GM19328 (cell line): ENCODE measurements at regions not wholly inside any gene's neighbourhood (a gene's known extent, or its start where the extent isn't known, plus 50 kb on each side); places are given as distances from the start of the nearest gene placed in this dataset.
"Not testable (repeated sequence)": the region's sequence is repeated elsewhere in the genome, so short reads cannot be mapped to it uniquely, and the experiment has no call there.

Experiments used
- ATAC-seq: cut with Tn5 transposase; IDR thresholded peaks from one replicate; pipeline ENCODE4 v1.9.1; 2021; ENCODE audit warnings: mild to moderate bottlenecking, moderate library complexity; ENCODE audit not compliant: unreplicated experiment

DNA sequence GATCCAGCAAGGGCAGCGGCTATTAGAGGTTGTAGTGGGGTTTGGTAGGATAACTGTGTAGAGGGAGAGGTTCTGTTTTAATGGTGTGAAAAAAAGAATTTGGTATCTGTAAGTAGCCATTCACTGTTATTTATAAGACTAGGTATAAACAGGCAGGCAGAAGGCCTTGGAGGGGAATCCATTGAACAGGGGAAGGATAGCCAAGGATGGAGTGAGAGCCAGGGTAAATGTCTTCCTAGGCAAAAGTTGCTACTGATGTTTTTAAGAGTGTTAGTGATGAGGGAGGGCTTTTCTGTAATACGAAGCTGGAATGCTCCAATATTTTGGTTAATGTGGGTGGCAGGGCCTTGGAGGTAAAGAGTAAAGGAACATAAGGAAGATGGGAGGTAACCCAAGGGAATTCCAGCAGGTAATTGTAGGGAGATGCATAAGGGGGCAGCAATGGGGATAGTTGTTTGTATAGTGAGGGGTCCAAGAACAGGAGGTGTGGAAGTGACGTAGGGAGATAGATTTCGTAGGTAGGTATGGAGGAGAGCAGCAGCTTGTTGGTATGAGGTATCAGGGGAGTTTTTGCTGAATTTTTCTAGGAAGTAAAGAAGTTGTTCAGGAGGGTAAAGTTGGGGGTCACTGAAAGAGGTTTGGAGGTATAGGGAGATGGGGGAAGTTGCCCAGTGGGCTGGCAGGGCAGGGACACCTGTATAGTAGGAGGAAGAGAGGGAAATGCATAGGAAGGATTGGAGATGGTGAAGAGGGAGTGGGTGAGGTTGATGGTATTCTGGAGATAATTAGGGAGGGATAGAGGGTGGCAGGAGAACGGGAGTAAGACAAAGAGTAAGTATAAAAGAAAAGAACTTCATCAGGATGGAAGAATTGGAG is 752.4 kb upstream of the ADGRB3 start:
- ATAC-seq: no peak

DNA sequence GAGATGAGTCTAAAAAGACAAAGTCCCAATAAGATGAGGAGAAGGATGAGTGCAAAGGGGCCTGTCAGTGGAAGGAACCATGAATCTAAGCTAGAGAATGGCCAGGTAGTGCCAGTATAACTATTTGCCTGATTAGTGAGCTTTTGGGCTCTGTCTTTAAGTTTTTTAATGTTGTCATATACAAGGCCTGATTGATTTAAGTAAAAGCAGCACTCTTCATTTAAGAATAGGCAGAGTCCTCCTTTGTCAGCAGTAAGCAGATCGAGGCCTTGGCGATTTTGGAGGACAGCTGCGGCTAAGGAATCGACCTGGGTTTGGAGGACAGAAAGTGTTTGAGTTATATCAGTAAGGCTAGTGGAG is 753.4 kb upstream of the ADGRB3 start:
- no peak for ATAC-seq

DNA sequence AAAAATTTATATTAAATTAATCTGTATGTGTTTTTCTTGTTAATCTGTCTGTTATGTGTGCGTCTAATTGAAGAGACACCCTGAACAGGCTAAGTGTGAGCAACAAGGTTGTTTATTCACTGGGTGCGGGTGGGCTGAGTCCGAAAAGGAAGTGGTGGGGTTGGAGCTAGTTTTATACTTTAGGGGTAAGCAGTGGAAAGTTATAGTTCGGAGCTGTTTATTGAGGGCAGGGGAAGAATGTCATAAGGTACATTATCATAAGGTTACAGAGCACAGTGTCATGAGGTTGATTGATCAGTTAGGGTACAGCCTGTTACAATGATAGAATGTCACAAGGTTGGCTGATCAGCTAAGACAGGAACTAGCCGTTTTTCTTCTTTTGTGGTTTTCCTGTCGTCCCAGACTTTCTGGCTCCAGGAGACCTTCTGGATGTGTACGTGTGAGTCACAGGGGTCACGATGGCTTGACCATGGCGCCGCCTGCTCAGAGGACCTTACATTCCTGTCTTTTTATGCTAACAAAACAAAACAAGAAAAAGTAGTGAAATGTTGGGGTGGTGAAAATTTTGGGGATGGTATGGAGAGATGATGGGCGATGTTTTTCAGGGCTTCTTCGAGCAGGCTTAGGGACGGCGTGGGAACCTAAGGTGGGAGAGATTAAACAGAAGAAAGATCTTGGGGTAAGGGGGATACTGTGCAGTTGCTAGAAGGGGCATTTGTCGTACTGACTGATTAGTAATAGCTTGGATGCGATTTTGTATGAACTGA is 754.0 kb upstream of the ADGRB3 start:
- no peak for ATAC-seq

DNA sequence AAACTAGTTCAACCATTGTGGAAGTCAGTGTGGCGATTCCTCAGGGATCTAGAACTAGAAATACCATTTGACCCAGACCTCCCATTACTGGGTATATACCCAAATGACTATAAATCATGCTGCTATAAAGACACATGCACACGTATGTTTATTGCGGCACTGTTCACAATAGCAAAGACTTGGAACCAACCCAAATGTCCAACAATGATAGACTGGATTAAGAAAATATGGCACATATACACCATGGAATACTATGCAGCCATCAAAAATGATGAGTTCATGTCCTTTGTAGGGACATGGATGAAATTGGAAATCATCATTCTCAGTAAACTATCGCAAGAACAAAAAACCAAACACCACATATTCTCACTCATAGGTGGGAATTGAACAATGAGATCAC is 754.7 kb upstream of the ADGRB3 start:
- not testable (repeated sequence) for ATAC-seq

DNA sequence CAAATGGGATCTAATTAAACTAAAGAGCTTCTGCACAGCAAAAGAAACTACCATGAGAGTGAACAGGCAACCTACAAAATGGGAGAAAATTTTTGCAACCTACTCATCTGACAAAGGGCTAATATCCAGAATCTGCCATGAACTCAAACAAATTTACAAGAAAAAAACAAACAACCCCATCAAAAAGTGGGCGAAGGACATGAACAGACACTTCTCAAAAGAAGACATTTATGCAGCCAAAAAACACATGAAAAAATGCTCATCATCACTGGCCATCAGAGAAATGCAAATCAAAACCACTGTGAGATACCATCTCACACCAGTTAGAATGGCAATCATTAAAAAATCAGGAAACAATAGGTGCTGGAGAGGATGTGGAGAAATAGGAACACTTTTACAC is 755.2 kb upstream of the ADGRB3 start:
- not testable (repeated sequence) for ATAC-seq

DNA sequence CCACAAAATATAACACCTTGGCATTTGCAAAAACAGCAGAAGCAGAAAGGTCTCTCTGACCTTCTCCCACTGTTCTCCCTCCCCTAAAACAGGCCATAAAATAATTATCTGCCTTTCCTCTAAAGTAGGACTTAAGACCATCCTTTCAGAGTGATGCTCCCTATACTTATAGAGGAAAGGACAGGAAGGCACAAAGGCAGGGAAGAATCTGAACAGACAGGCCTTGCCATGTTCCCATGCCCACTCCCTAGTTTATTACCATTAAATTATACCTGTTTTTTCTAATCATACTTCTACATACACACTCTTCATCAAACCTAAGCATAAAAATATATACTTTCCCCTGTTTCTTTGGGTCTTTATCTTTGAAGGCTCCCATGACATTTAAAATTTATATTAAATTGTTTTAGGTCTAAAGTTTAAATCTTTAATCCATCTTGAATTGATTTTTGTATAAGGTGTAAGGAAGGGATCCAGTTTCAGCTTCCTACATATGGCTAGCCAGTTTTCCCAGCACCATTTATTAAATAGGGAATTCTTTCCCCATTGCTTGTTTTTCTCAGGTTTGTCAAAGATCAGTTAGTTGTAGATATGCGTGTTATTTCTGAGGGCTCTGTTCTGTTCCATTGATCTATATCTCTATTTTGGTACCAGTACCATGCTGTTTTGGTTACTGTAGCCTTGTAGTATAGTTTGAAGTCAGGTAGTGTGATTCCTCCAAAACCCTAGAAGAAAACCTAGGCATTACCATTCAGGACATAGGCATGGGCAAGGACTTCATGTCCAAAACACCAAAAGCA is 755.8 kb upstream of the ADGRB3 start:
- ATAC-seq: not testable (repeated sequence)

DNA sequence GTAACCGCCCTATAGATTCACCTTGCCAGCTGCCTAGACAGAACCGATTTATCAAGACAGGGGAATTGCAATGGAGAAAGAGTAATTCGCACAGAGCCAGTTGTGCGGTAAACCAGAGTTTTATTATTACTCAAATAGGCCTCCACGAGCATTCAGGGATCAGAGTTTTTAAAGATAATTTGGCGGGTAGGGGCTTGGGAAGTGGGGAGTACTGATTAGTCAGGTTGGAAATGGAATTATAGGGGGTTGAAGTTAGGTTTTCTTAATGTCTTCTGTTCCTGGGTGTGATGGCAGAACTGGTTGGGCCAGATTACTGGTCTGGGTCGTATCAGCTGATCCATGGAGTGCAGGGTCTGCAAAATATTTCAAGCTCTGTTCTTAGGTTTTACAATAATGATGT is 756.9 kb upstream of the ADGRB3 start:
- not testable (repeated sequence) for ATAC-seq

DNA sequence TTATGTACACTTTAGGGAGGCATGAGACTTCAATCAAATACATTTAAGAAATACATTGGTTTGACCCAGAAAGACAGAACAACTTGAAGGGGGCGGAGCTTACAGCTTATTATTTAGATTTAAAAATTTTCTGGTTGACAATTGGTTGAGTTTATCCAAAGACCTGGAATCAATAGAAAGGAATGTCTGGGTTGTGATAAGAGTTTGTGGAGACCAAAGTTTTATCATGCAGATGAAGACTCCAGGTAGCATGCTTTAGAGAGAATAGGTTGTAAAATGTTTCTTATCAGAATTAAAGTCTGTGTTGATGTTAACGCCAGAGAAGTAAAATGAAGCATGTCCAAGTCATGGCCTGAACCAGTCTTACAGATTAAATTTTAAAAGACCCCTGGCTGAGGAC is 757.8 kb upstream of the ADGRB3 start:
- ATAC-seq: no peak

DNA sequence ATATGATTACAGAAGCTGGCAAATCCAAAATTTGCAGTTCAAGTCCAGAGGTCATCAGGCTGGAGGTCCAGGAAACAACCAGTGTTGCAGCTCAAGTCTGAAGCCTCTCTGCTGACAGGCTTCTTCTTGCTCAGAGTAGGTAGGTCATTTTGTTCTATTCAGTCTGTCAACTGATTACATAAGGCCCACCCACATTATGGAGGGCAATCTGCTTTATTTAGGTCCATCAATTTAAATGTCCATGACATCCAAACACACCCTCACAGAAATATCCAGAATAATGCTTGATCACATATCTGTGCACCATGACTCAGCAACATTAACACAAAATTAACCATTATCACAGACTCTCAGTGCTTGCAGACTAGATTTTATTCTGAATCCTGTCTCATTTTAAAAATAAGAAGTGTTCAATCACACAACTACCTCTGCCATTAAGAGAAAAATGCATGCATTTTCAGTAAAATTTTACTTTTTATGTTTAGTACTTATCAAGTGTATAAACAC is 759.2 kb upstream of the ADGRB3 start:
- no peak for ATAC-seq

DNA sequence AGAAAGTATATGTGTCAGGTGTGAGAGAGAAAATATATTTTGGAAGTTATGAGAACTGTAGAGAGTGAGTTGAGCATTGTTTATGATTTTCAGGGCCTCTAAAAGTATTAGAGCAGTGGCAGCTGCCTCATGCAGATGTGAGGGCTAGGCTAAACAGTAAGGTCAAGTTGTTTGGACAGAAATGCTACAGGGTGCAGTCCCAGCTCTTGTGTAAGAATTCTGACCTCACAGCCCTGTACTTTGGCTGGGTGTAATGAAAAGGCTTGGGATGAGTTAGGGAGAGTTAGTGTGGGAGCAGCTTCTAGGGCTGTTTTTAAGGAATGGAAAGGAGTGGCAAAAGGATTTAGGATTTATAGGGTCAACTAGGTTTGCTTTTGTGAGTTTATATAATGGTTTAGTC is 764.8 kb upstream of the ADGRB3 start:
- no peak for ATAC-seq

DNA sequence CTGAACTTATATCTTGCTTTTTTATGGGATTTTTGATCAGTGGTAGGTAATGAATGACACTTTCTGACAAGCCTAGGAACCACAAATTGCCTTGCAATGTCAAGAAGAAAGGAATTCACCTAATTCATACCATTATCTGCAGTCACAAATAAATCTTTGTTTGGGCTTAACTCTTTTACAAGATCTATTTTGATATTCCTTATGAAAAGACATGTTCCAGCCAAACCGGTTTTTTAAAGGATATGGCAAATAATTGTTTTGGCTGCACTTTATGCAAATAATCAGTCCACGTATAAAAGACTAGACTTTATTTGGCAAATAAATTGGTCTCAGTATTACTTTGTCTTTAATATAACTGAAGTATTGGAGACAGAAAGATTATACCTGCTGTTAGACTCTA is 771.7 kb upstream of the ADGRB3 start:
- no peak for ATAC-seq

DNA sequence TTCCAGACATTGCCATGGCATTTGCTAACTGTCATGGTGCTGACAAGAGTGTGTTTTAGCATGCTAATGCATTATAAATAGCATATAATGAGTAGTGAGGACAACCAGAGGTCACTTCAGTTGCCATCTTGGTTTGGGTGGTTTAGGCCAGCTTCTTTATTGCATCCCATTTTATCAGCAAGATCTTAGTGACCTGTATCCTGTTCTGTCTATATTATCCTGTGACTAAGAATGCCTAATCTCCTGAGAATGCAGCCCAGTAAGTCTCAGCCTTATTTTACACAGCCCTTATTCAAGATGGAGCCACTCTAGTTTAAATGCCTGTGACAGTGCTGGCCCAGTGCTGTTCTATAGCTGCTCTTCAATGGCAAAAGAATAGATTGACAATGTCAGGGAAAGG is 781.0 kb upstream of the ADGRB3 start:
- ATAC-seq: no peak

DNA sequence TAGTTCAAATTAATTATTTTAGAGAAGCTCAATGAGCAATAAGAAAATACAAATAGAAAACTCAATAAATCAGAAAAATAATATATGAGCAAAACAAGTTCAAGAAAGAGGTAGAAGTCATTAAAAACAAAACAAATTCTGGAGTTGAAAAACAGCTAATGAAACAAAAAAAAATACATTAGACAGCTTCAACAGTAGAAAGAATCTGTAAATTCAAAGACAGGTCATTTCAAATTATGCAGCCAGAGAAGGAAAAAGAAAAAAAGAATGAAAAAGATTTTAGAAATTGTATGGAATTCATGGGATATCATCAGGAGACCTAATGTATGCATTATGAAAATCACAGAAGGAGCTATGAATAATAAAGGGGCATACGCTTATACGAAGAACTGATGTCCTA is 795.3 kb upstream of the ADGRB3 start:
- ATAC-seq: no peak

DNA sequence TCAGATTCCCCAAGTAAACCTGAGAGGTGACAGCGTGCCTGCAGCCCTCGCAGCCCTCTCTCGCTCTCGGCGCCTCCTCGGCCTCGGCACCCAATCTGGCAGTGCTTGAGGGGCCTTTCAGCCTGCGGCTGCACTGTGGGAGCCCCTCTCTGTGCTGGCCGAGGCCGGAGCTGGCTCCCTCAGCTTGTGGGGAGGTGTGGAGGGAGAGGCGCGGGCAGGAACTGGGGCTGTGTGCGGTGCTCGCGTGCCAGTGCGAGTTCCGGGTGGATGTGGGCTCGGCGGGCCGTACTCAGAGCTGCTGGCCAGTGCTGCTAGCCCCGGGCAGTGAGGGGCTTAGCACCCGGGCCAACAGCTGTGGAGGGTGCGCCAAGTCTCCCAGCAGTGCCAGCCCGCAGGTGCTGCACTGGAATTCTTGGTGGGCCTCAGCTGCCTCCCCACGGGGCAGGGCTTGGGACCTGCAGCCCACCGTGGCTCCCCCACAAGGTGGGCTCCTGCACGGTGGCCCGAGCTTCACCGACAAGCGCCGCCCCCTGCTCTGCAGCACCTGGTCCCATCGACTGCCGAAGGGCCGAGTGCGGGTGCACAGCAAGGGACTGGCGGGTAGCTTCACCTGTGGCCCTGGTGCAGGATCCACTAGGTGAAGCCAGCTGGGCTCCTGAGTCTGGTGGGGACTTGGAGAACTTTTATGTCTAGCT is 809.7 kb upstream of the ADGRB3 start:
- ATAC-seq: no peak

DNA sequence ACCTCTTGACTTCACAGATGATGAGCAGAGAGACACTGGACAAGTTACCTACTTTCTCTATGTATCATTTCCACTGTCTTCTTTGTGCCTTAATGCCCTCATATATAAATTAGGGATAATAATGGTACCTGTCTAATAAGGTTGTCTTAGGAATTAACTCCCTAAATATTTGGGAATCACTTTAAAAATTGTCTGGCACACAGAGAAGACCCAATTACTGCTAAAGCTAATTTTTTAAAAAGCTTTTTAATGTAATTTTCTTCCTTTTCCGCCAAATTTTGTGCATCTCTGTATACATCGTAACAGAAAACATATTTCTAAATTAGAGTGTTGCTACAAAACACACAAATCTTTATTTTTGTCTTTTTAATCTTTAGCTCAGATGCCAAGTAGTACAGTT is 816.8 kb upstream of the ADGRB3 start:
- no peak for ATAC-seq

DNA sequence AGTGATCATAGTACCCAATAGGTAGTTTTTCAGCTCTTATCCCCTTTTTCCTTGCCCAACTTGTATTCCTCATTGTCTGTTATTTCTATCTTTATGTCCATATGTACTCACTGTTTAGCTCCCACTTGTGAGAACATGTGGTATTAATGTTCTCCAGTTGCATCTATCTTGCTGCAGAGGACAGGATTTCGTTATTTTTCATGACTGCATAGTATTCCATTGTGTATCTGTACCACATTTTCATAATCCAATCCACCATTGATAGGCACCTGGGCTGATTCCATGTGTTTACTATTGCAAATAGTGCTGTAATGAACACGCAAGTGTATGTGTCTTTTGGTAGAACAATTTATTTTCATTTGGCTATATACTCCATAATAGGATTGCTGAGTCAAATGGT is 819.5 kb upstream of the ADGRB3 start:
- no peak for ATAC-seq

DNA sequence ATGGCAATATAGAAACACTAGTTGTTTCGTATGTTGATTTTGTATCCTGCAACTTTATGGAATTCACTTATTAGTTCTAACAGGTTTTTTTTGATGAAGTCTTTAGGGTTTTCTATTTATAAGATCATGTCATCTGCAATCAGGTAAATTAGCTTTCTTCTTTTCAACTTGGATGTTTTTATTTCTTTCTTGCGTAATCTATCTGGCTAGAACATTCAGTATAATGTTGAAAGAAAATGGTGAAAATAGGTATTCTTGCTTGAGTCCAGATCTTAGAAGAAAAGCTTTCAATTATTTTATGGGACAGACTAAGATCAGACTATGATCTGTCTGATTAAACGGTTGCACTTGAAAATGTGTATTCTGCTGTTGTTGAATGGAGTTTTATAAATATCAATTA is 820.8 kb upstream of the ADGRB3 start:
- no peak for ATAC-seq

DNA sequence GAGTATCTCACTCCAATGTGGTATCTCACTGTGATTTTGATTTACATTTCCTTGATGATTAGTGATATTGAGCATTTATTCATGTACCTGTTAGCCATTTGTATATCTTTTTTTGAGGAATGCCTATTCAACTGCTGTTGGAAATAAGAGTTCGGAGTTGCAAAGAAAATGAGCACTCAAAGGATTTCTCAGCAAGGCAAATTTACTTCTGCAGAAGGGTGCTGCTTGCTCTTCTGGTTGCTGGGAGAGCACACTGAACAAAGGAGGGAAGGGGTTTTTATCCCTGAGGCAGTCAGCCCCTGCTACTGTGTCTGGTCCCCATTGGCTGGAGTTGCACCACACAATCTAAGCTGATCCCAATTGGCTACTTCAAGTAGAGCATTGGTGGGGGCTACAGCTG is 822.4 kb upstream of the ADGRB3 start:
- no peak for ATAC-seq

DNA sequence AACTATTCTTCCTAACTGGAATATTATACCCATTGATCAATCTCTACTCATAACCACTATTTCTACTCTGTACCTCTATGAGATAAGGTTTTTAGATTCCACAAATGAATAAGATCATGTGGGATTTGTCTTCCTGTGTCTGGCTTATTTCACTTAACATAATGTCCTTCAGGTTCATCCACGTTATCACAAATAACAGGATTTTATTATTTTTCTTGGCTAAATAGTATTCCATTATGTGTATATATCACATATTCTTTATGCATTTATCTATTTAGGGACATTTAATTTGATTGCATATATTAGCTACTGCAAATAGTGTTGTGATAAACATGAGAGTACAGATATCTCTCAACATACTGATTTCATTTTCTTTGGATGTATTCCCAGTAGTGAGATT is 823.0 kb upstream of the ADGRB3 start:
- ATAC-seq: no peak

DNA sequence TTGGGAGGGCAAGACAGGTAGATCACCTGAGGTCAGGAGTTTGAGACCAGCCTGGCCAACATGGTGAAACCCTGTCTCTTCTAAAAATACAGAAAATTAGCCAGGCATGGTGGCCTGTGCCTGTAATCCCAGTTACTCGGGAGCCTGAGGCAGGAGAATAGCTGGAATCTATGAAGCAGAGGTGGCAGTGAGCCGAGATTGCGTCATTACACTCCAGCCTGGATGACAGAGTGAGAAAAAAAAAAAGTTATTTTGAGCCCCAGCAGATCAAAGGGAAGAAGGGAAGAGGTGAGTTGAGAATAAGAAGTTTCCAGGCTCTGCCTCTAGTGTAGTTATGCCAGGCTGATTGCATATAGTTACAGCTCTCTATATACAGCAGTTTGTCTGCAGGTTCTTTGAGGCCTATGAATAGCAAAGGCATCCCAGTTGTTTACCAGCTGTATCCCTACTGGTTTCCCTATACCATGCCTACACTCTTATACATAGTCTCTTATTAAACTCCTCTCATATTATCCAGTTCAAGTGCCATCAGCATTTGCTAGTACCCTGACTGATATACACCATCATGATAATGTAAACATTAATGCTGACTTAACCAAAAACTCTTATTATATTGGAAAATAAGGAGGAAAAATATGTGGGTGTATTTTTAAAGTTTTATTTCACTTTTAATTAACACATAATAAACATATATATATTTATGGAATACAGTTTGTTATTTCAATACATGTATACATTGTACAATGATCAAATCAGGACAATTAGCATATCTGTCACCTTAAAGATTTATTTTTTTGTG is 823.6 kb upstream of the ADGRB3 start:
- no peak for ATAC-seq
